ENCODE measurements at regions not wholly inside any gene's neighbourhood (a gene's known extent, or its start where the extent isn't known, plus 50 kb on each side); places are given as distances from the start of the nearest gene placed in this dataset.
A peak's percentile ranks its signal among the peaks of the same experiment; 100 is the strongest.

DNA sequence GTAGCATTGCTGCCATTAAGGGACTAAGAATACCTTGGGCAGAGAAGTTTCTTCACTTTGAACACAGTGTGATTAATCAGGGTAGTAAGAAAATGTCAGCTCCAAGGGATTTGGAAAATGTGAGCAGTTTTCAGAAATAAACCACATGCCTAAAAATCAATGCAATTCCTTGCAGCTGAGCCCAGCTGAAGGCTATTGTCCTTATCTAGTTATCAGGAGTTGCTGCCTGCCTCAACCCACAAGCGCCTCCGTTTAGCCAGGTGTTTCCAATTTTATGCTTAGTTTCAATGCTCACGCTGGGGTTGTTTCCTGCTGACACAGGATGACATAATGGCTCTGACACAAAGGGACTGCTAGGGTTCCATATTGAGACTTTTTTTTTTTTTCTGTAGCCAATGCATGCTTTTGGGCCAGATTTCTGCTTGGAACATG, 132.3 kb upstream of the ANK3 start:
- H3K4me3 Mint-ChIP-seq, result no peak overlapping the region
- H3K9me3 Mint-ChIP-seq, result peaks cover 12% of the 10 kb centered on the region
- TF ChIP-seq CTCF (IDR thresholded peaks at IDR 0.05), result no peak
- peak; percentile 4 for DNase-seq
- peaks cover 10% of the 10 kb centered on the region for H3K4me1 Mint-ChIP-seq
- no peak overlapping the region for H3K27ac Mint-ChIP-seq
- no peaks in the 10 kb centered on the region for H3K36me3 Mint-ChIP-seq (ENCODE audit: low read depth)
- H3K27me3 Mint-ChIP-seq (ENCODE audit: low read depth, poor library complexity), result peaks cover 3% of the 10 kb centered on the region

DNA sequence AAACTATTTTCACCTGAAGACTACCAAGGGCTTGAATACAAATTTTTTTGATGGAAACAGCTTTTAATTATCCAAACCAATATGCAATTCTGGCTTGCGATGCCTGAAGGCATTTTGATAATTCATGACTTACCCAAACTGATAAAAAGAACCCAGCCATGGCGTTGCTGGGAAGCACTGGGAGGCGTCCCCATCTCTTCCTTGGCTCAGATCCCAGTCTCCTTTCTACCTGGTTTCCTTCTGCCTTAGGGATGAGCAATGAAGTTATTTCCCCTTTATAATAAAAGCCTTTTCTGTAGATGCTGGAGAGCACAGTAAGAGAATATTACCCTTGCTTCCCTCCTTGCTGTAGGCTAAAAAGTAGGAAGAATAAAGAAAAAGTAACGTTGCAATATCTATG, 129.1 kb upstream of the ANK3 start:
- H3K27ac Mint-ChIP-seq, result no peak overlapping the region
- peaks cover 10% of the 10 kb centered on the region for H3K4me1 Mint-ChIP-seq
- H3K9me3 Mint-ChIP-seq, result peaks cover 3% of the 10 kb centered on the region
- no peaks in the 10 kb centered on the region for H3K36me3 Mint-ChIP-seq (ENCODE audit: low read depth)
- no peak for TF ChIP-seq CTCF (IDR thresholded peaks at IDR 0.05)
- DNase-seq, result no peak
- H3K4me3 Mint-ChIP-seq, result no peak overlapping the region
- peaks cover 3% of the 10 kb centered on the region for H3K27me3 Mint-ChIP-seq (ENCODE audit: low read depth, poor library complexity)

DNA sequence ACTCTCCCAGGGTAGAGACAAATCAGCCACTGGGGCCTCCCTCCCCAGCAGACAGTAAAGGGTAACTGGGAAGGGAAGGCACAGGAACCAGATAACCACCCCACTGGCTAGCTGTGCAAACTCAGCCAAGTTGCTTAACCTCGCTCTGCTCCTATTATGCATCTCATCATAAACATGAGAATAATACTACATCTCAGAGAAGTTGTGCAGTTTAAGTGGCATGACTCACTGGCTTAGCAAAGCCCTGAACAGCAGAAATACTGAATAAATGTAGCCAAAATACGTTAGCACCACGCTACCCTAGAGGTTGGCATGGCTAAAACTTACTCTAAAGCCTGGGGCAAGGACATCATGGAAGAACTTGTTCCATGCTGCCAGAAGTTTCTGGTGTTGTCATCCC, 128.1 kb upstream of the ANK3 start:
- H3K27ac Mint-ChIP-seq, result no peak overlapping the region
- DNase-seq, result no peak
- no peak overlapping the region for H3K4me3 Mint-ChIP-seq
- H3K9me3 Mint-ChIP-seq, result no peaks in the 10 kb centered on the region
- H3K36me3 Mint-ChIP-seq (ENCODE audit: low read depth), result no peaks in the 10 kb centered on the region
- peaks cover 3% of the 10 kb centered on the region for H3K27me3 Mint-ChIP-seq (ENCODE audit: low read depth, poor library complexity)
- no peak for TF ChIP-seq CTCF (IDR thresholded peaks at IDR 0.05)
- H3K4me1 Mint-ChIP-seq, result peaks cover 10% of the 10 kb centered on the region

- Mint-ChIP-seq H3K27ac (no peak overlapping the region), H3K4me1 (no peaks in the 10 kb centered on the region)
Observed at GRCh38 chr10:60513281-60513680, 123.6 kb upstream of the ANK3 start.

DNA sequence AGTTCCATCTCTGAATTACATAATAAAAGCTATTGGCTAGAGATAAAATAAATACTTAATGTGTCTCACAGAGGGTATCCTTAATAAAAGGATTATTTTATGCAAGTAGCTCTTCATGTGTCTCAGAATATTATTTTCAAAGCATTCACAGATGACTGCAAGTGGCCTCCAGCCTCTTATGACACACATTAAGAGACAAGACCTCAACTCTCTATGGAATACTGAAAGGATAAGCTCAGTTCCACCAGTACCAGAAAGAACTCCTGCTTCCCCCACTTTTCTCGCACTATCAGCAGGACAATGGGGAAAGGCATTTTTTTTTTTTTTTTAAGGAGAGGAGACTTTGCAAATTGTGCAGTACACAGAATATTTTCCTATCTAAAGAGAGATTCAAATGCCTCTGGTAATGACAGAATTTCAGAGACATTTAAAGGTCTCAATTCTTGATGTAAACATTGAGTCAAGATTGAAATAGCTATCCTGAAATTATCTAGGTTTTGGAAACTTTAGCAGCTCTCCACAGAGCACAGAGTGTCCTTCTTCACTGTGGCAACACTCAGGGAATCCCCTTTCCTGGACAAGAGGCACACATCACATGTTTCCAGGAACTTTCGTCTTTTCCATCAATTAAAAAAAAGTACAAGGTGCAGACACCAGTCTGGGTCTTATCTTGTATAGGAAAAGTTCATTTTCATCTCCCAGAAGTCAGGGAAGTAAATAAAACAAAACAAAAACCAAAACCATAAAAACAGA, 122.0 kb upstream of the ANK3 start:
- Mint-ChIP-seq H3K9me3 (no peaks in the 10 kb centered on the region), H3K36me3 (ENCODE audit: low read depth) (no peaks in the 10 kb centered on the region), H3K4me1 (no peaks in the 10 kb centered on the region), H3K27ac (peak overlapping the region; percentile 39), H3K4me3 (no peak overlapping the region), H3K27me3 (ENCODE audit: low read depth, poor library complexity) (peaks cover 3% of the 10 kb centered on the region)
- no peak for TF ChIP-seq CTCF (IDR thresholded peaks at IDR 0.05)
- no peak for DNase-seq

More at GRCh38 chr10:60513281-60513680, 123.6 kb upstream of the ANK3 start:
- Mint-ChIP-seq H3K4me3 (no peak overlapping the region), H3K27me3 (ENCODE audit: low read depth, poor library complexity) (peaks cover 3% of the 10 kb centered on the region), H3K9me3 (no peaks in the 10 kb centered on the region), H3K36me3 (ENCODE audit: low read depth) (no peaks in the 10 kb centered on the region)
- TF ChIP-seq CTCF (IDR thresholded peaks at IDR 0.05), result no peak
- no peak for DNase-seq

- Mint-ChIP-seq H3K36me3 (ENCODE audit: low read depth) (no peaks in the 10 kb centered on the region), H3K4me1 (no peaks in the 10 kb centered on the region), H3K4me3 (no peak overlapping the region), H3K27ac (no peak overlapping the region), H3K9me3 (no peaks in the 10 kb centered on the region), H3K27me3 (ENCODE audit: low read depth, poor library complexity) (no peaks in the 10 kb centered on the region)
- no peak for TF ChIP-seq CTCF (IDR thresholded peaks at IDR 0.05)
- no peak for DNase-seq
Observed at GRCh38 chr10:60508831-60509230, 119.2 kb upstream of the ANK3 start.

Data from nephron progenitor cell (in vitro differentiated cells).